HG02943 (cell line): ENCODE measurements at regions not wholly inside any gene's neighbourhood (a gene's known extent, or its start where the extent isn't known, plus 50 kb on each side); places are given as distances from the start of the nearest gene placed in this dataset.
"Not testable (repeated sequence)": the region's sequence is repeated elsewhere in the genome, so short reads cannot be mapped to it uniquely, and the experiment has no call there.

Experiments
- ATAC-seq: cut with Tn5 transposase; IDR thresholded peaks from one replicate; pipeline ENCODE4 v1.9.1; 2021; ENCODE audit warnings: mild to moderate bottlenecking, low read depth, moderate library complexity; ENCODE audit not compliant: unreplicated experiment

DNA sequence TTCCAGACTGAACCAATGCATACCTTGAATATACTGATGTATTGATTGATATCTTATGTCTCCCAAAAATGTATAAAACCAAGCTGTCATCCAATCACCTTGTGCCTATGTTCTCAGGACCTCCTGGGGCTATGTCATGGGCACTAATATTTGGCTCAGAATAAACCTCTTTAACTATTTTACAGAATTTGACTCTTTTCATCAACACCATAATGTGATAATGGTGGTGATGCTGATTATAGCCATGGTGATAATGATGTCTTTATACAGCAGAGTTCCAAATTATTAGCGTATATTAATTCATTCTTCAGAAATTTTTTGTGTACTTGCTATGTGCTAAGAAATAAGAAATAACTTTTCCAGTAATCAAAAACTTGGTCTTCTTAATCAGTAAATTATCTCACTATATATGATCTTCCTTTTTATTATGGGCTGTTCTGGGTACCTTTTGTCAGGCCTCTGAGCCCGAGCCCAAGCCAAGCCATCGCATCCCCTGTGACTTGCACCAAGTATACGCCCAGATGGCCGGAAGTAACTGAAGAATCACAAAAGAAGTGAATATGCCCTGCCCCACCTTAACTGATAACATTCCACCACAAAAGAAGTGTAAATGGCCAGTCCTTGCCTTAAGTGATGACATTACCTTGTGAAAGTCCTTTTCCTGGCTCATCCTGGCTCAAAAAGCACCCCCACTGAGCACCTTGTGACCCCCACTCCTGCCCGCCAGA is 496.2 kb upstream of the MMS22L start:
- ATAC-seq = not testable (repeated sequence)

DNA sequence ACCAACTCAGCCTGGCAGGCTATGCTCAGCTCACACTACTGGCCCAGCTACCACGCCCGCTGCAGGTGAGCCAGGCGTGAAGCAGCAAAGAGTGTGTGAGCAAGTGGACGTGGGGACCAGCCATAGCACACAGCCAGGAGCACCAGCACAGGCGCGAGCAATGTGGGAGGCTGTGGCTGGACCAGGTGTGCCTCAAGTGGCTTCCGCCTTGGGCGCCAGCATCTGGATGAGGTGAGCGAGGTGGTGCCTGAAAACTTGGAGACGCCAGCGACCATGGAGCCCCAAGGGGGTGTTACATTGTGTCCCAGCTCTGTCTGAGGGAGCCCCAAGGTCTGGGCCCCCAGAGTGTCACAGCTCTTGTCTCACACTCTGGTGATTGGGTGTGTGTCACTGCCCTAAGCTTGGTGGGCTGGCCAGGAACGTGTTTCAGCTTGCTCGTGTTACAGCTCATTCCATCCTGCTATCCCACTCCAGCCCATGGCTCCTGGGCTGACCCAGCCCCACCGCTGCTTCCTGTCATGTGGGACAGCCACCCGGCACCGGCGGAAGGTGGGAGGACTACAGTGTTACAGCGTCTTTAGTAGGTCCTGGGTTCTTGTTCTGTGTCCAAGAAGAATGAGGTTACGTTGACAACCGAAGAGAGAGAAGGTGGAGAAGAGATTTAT is 508.0 kb upstream of the MMS22L start:
- ATAC-seq = no peak

DNA sequence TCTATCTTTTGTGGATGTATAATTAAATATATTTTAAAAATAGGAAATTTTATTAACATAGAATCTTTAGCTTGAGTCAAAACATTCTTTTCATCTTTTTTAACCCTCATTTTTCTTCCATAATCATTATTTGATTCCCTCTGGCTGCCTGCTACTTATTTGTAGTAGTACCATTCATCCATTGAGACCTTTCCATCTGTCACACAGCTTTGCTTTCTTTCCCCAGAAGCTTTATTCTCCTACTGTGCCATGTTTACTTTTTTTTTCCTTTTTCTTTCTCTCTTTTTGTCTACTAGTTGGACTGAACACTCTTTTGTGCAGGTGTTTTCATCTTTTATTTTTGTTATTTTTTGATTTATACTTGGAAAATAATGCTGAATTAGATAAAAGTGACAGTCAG is 522.6 kb upstream of the MMS22L start:
- no peak for ATAC-seq

DNA sequence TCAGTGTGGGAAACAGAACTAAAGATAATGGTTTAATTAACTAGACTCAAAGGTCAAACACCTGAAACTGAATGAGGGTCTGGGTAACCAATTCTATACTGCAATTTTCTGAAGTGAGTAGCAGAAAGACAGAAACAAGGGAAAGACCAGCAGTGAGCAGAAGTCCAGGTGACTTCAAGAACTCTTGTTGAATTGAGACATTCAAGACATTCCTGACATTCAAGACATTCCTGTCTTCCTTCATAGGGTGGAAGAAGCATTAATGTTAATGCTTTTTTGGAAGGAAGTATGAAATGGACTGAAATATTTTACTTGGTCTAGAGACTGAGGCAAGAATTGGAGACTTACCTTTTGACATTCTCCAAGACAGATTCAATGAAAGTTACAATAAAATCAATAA is 529.9 kb upstream of the MMS22L start:
- no peak for ATAC-seq

DNA sequence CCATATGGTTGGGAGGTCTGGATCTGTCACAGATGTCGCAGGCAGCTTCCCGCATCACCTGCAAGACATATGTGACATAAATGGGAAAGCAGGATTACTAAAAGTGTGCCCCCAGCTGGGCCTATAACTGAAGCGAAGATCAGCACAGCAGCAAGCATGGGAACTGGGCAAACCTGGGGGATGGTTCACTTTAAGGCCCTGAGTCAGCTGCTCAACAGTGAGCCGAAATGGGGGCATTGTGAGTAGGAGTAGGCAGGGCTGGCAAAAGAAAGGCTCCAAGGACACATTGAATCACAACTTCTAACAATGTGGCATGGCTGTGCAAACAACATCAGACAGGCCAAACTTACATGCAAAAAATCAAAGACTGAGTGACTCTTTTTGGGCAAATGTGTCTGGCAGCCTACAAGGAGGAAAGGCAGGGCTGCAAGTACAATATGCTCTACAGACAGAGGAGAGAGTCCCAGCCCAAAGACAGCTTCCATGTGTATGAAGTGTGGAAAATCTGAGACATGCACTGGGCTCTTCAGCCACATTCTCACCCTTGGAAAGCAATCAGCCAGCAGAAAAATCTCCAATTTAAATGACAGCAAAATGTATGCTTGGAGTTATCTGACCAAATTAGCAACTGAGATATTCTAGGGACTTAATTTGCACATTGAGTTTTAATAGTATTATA is 531.0 kb upstream of the MMS22L start:
- no peak for ATAC-seq

DNA sequence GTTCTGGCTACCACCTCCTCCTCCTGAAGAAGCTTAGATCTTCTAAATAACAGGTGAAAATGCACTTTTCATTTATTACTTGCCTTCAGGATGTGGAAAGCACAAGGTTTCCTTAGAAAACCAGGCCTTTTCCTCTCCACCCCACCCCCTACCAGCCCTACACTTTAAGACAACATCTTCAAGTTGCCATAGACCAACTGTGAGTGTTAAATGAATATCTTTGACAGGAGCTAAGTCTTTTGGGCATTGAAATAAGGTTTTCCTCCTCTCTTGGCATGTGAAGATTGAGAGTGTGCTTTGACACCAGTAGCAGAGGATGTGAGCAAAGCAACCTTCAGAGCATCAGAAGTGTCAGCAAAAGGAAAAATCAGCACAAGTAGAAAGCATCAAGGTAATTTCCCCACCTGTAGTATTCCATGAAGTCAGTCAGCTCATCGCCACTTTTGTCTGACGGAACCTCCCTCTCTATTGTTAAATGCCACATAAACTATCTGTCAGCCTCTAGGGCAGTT is 532.3 kb upstream of the MMS22L start:
- no peak for ATAC-seq

DNA sequence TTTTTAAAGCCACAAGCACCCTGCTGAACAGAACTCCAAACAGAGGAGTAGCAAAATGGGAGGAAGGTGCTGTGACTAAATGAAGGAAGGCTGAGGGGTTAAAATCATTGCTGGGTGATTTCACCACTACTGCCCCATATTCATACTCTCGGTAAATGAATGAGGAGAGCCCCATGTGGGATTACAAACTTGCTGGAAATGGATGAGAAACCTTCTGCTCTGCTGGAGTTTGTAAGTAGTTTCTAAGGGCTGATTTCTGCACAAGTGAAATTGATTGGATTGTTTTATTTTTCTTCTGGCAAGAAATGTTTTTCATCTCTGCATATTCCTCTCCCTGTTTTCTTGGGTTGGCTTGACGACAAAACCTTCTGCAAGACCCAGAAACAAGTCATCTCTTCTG is 533.5 kb upstream of the MMS22L start:
- no peak for ATAC-seq

DNA sequence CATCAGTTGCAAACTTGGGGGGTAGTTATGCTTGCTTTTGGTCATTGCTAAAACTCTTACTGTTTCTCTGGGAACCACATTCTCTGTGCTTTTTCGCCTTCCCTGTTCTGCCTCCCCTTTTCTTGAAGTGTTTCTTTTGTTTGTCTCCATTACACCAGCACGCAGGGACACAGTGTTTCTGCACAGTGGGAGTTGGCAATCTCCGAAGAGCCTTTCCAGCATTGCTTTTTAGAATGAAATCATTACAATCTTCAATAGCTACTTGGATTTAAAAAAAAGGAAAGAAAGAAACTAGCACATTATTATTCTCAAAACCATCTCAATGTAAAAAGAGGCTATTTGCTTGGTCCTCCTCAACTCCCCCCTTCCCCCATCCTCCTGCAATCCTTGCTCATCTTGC is 536.7 kb upstream of the MMS22L start:
- ATAC-seq = no peak

DNA sequence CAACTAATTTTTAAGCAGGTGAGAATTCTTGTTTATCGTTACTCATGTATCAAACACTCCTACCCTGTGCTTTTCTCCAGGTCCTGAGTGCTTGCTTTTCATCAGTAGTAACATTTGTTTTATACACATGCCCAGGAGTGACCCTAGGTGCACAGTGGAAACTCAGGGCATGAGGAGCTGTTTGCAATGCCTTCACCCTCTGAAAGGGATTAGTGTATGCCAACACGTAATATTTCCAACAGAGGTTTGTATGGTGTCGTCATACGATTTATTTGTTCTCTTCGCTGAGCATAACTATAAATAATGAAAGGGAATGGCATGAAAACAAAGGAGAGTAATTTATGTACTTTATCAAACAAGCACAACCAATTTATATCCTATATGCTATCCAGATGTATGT is 537.4 kb upstream of the MMS22L start:
- no peak for ATAC-seq

DNA sequence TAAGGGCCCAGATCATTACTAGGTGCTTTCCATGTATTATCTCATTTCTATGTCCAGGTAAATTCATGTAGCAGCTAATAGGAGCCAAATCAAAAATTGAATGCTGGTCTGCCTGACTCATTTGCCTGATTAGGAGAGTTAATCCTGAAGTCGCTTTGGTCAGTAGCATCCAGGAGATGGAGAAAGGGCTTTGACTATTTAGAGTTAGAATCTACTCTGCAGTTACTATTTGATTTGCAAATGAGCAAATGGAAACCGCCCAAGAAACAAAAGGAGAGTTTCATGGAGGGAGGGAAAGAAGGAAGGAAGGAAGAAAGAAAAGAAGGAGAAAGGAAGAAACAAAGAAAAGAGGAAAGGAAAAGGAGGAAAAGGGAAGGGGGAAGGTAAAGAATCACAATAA is 539.6 kb upstream of the MMS22L start:
- no peak for ATAC-seq

DNA sequence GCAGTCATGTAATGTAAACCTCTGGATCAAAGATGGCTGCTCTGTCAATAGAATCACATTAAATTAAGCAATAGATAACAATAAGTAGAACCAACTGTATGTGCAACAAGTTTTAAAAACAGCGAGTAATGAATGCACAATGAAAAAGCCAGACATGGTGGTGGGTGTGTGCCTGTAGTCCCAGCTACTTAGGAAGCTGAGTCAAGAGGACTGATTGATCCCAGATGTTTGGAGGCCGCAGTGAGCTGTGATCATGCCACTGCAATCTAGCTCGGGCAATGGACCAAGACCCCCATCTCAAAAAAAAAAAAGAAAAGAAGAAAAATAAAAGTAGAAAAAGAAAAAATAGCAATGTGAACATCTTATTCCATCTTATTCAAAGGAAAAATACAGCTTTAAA is 558.7 kb upstream of the MMS22L start:
- ATAC-seq = no peak

DNA sequence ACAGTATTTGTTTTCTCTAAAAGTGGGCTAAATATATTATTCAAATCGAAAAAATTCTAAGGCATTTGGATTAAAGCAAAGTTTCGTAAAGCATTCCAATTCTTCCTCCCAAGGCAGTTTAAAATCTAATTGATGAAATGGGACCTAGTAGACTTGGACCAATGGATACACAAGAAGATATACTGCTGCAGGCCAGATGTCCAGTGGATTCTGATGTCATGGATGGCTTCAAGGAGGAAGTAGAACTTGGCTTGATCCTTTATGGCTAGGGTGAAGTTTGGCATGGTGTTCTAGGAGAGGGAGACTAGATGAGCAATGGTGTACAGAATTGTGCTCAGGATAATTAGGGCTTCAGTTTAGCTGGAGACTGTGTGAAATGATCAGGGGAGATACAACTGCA is 559.5 kb upstream of the MMS22L start:
- ATAC-seq = no peak

DNA sequence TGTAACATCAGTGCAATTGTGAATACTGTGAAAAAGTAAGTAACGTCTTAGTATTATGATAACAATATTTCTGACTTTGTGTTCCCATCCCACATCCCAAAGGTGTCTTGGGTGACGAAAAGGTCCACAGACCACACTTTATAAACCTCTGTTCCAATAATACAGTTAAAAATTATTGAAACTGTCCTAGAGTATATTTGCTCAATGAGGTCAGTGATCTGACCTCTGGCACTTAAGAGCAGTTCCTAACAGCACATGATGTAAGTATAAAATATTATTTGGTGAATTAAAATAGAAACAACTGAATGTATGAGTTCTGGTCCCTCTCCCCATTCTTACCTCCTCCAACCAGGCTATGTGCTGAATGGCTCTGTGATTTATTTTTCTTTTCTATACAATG is 566.4 kb upstream of the MMS22L start:
- no peak for ATAC-seq

DNA sequence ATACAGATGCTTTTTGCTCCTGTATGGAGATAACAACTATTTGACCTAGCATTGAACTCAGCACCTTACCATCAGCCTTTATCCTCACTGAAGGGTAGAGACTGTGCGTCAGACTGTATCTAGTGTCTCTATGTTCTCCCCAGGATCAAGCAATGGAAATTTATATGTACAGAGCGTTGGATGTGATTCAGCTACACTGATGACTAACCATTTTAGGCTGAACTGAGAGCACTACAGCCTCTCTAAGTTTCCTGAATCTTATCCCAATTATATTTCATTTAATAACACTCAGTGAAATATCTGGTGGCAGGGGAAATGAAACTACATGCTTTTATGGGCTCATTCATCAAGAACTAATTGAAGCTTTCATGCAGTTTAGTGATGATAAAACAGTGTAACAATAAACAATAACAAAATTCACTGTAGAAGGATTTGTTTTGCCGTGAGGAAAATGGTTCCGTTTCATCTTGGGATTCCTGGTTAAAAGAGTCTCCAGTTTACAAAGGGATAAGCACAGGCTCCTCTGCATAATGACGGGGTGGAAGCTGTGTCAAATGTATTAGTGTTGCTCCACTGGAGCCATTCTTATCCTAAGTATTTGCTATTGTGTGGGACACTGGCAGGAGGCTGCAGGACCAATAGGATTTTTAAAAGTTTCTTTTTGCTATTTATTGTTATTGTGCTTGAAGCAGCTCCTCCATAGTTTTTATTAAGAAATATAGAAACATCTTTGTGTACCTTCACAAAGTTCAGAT is 567.6 kb upstream of the MMS22L start:
- no peak for ATAC-seq

DNA sequence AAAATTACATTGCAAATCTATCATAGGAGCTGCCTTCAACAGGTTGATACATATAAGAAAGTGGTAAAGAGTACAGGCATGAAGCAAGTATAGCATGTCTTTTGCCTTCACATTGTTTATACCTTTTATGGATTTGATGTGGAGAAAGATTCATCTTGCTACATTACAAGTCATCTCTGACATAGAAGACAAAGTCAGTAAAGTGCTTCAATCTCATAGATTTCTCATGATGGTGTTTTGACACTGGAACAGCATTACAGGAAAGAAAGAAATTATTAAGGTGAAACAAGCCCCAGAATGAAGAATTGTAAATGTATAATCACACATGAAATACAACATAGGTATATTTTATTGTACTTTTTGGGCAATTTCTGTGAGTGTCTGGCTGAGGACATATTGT is 580.7 kb upstream of the MMS22L start:
- no peak for ATAC-seq

DNA sequence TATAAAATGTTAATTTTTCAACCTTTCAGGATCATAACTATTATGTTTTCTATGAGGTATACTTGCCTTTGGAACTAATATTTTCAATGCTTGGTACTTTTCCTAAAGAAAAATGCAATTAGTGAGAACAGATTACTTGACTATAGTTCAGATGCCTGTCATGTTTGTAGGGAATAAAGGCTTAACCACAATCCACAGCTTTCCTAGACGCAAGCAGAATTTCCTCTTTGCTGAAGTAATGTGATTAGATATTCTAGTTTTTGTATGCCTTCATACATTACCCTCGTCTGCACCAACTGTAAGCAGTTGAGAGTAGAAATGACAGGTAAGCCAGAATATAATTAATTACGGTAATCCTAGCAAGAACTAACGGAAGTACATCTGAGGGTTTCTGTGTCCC is 581.4 kb upstream of the MMS22L start:
- ATAC-seq = no peak

DNA sequence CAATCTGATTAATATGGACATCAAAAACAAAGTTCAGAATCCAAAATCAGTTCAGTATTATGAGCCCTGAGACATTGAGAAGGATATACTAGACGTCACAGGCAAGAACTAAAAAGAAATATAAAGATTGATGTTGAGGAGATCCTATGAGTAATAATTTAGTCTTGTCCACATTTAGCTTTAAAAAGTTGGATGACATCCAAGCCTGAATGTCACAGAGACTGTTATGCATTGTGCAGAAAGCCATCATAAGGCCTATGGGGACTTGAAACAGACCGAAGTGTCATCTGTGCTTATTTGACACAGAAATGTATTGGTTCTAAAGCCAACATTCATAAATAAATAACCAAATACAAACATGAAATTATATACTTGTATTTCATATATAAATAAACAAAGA is 581.8 kb upstream of the MMS22L start:
- ATAC-seq = no peak

DNA sequence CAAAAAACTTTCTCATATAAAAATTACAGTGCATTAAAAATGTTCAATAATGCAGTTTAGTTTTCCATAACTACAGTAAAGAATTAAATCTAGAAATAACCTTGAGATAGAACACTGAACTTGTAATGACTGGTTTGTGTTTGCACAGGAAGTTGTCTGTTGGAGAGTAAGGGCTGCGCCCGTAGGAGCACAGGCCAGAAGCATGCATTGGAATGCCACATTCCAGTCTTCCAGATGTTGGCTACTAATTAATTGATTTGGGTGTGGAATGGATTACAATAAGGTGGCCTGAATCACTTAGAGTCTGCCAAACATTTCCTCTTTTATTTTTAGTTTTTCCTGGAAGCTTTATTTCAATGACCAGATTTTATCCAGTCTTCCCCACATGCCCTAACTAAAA is 582.6 kb upstream of the MMS22L start:
- no peak for ATAC-seq

DNA sequence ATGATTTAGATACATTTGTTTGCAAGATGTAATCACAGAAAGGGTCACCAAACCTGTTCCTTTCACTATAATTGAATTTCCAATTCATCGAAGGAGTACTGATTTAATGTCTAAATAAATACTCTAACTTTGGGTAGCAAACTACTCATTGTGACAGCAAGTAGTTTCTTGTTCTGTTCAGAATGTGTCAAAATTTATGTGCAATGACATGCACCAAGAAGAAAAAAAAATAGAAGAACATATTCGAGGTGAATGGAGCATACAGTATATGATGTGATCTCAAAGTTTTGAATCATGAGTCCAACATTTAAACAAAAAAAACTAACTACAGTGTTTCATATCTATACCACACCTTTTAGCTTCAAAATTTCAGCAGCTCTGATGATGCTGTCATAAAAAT is 583.6 kb upstream of the MMS22L start:
- no peak for ATAC-seq

DNA sequence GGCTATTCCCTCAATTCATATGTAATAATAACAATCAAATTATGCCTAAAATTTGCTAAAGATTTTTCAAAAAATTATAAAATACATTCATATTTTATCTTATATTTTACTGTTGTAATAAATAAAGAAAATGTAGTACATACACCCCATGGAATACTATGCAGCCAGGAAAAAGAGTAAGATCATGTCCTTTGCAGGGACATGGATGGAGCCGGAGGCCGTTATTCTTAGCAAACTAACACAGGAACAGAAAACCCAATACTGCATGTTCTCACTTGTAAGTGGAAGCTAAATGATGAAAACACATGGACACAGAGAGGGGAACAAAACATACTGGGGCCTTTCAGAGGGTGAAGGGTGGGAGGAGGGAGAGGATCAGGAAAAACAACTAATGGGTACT is 584.2 kb upstream of the MMS22L start:
- ATAC-seq = no peak

DNA sequence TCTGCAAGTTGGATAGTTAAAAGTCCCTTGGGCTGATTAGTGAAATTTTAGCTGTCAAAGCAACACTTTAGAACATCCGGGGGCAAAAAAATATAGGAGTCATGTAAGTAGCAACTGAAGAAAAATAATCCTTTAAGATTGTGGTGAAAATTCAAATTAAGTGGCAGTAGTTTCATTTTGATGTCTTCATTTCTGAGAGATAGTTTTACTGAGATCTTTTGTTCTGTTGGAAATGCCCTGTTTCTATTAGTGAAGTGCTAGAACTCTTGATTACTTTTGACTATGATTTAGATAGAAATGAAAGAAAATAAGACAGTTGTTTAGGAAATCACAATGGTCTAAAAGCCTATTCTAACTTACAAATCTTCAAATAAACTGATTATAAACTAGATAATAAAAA is 587.3 kb upstream of the MMS22L start:
- no peak for ATAC-seq
